ENCODE measurements at regions not wholly inside any gene's neighbourhood (a gene's known extent, or its start where the extent isn't known, plus 50 kb on each side); places are given as distances from the start of the nearest gene placed in this dataset.

DNA sequence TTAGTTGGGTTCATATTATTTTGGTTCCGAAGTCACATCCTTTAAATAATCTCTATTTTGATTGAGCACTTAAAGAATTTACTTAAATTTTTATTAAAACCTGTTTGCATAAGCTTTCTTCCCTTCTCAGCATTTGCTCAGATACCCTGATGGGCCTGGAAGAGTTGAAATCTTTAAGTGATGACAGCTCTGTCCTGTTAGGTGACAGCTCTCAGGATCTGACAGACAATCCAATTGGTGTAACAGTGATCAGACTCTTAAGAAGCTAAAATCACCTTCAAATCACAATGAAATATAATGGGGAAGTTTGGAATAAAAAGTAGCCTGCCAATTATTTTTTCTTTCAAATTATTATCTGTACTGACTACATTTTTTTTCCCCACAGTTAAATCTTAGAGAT, 284.4 kb downstream of the LMO7 start:
- ATAC-seq = no peak

DNA sequence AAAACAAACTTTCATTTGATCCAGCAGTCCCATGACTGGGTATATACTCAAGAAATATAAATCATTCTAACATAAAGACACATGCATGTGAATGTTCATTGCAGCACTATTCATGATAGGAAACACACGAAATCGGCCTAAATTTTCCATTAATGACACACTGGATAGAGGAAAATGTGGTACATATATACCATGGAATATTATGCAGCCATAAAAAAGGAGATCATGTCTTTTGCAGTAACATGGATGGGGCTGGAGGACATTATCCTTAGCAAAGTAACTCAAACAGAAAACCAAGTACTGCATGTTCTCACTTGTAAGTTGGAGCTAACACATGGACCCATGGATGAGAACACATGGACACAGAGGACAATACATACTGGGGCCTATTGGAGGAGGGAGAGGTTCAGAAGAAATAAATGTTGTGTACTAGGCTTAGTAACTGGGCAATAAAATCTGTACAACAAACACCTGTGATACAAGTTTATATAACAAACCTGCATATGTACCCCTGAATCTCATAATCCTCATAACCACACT, 283.6 kb downstream of the LMO7 start:
- no peak for ATAC-seq

DNA sequence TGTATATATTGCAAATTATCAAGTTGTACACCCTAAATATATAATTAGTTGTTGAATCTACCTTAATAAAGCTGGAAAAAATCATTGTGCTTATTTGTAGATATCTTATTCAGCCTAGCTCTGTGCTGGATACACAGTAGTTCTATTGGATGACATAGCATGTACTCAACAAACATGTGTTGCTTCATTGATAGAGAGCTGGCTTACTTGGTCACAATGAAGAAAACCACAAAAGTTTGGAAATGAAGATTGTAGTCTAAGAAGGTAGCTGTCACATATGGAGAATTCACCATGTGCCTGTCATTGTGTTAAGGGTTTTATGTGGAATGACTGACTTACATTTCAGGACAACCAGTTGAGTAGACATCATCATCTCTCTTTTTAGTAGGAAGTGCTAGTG, 278.9 kb downstream of the LMO7 start:
- ATAC-seq = no peak

DNA sequence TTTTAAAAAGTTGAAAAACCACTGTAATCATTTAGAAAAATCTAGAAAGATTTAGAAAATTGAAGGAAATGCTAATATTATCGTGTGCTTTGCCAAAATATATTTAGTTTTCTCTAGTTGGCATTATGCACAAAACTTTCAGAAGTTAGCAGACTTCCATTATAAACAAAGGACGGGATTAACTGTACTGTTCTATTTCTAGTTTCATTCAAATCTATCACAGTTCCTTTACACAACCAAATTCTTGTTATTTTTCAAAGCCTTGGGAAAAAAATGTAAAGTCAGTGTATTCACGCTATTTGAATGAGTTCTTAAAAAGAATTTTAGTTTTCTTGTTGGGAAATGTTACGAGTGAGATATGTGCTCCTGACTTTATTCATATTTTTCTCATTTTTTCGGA, 277.8 kb downstream of the LMO7 start:
- ATAC-seq = no peak

DNA sequence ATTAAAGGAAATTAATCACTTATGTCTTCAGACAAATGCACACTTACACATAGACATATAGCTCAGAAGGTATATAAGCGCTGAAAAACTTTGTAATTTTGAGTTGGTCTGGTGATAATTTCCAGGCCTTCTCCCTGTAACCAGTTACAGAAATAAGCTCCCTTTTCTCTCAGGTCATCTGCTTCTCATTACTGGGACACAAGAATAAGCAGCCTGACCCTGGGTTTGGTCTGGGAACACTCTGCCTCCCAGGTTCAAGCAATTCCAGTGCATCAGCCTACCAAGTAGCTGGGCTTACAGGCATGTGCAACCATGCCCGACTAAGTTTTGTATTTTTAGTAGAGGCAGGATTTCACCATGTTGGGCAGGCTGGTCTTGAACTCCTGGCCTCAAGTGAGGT, 274.5 kb downstream of the LMO7 start:
- no peak for ATAC-seq

All from esophagus mucosa (tissue), 1 donor.